GM23338 (cell line): ENCODE measurements at regions not wholly inside any gene's neighbourhood (a gene's known extent, or its start where the extent isn't known, plus 50 kb on each side); places are given as distances from the start of the nearest gene placed in this dataset.
"Not testable (repeated sequence)": the region's sequence is repeated elsewhere in the genome, so short reads cannot be mapped to it uniquely, and the experiment has no call there.

Experiments
- ATAC-seq: fragments of 200-7000 bp; cut with Tn5 transposase; 3 replicates; pipeline ENCODE4 v1.9.1; 2020
- DNase-seq: peaks from one replicate; pipeline ENCODE4 v3.0.0-alpha.2; 2015; ENCODE audit warnings: low spot score
- H2AFZ ChIP-seq: fragments of 200-600 bp; sonication (generic); 2 replicates; pipeline ENCODE4 v1.8.0; 2016; ENCODE audit warnings: antibody characterized with exemption, mild to moderate bottlenecking, moderate library complexity
- H3F3A ChIP-seq: fragments of 200-600 bp; sonication (generic); replicated peaks from 2 replicates; pipeline ENCODE4 v1.8.0; 2017; ENCODE audit warnings: antibody characterized with exemption, mixed run types, low read depth
- H3K27ac ChIP-seq: fragments of 200-600 bp; sonication (generic); 2 replicates; pipeline ENCODE4 v1.6.1; 2016; ENCODE audit warnings: low read depth
- H3K27me3 ChIP-seq: fragments of 200-600 bp; sonication (generic); 2 replicates; pipeline ENCODE4 v1.8.0; 2016; ENCODE audit warnings: mild to moderate bottlenecking, mixed run types, moderate library complexity; ENCODE audit not compliant: insufficient read depth
- H3K36me3 ChIP-seq: fragments of 200-600 bp; sonication (generic); 2 replicates; pipeline ENCODE4 v1.8.0; 2016; ENCODE audit warnings: mild to moderate bottlenecking; ENCODE audit not compliant: insufficient read depth
- H3K4me1 ChIP-seq: fragments of 200-600 bp; sonication (generic); 2 replicates; pipeline ENCODE4 v1.8.0; 2016; ENCODE audit warnings: mild to moderate bottlenecking, moderate library complexity; ENCODE audit not compliant: insufficient read depth
- H3K4me2 ChIP-seq: fragments of 200-600 bp; sonication (generic); 2 replicates; pipeline ENCODE4 v1.7.1; 2017; ENCODE audit warnings: mixed run types
- H3K4me3 ChIP-seq: fragments of 200-600 bp; sonication (generic); 2 replicates; pipeline ENCODE4 v1.6.1; 2016; ENCODE audit warnings: mixed run types
- H3K79me2 ChIP-seq: fragments of 200-600 bp; sonication (generic); replicated peaks from 2 replicates; pipeline ENCODE4 v1.8.0; 2017; ENCODE audit warnings: mild to moderate bottlenecking; ENCODE audit not compliant: insufficient read depth
- H3K9me2 ChIP-seq: fragments of 200-600 bp; sonication (generic); 2 replicates; pipeline ENCODE4 v1.8.0; 2017; ENCODE audit not compliant: insufficient read depth
- H4K20me1 ChIP-seq: fragments of 200-600 bp; sonication (generic); replicated peaks from 2 replicates; pipeline ENCODE4 v1.8.0; 2017; ENCODE audit warnings: mild to moderate bottlenecking; ENCODE audit not compliant: insufficient read depth
- H3K27ac Mint-ChIP-seq: 2 replicates; pipeline ENCODE4 v1.8.0; 2020; ENCODE audit warnings: inconsistent platforms, mild to moderate bottlenecking, moderate library complexity, mixed read lengths
- H3K27me3 Mint-ChIP-seq: 3 replicates; pipeline ENCODE4 v1.8.0; 2022; ENCODE audit warnings: low read depth, mild to moderate bottlenecking, moderate library complexity, mixed read lengths, inconsistent platforms; ENCODE audit not compliant: insufficient read depth, poor library complexity
- H3K36me3 Mint-ChIP-seq: 3 replicates; pipeline ENCODE4 v1.8.0; 2021; ENCODE audit warnings: low read depth, mild to moderate bottlenecking, inconsistent platforms, moderate library complexity, mixed read lengths
- H3K4me1 Mint-ChIP-seq: 3 replicates; pipeline ENCODE4 v1.8.0; 2020; ENCODE audit warnings: mild to moderate bottlenecking, inconsistent platforms, mixed read lengths
- H3K4me3 Mint-ChIP-seq: 3 replicates; pipeline ENCODE4 v1.8.0; 2021; ENCODE audit warnings: moderate library complexity, mild to moderate bottlenecking, inconsistent platforms, mixed read lengths
- H3K9me3 Mint-ChIP-seq: 3 replicates; pipeline ENCODE4 v1.8.0; 2020; ENCODE audit warnings: moderate library complexity, mild to moderate bottlenecking, inconsistent platforms, mixed read lengths
- CREB1 ChIP-seq: fragments of 250-450 bp; sonication (Bioruptor Pico); IDR thresholded peaks from 2 replicates; pipeline ENCODE4 v1.5.0; 2020; ENCODE audit warnings: low read depth, mild to moderate bottlenecking, moderate library complexity
- TF ChIP-seq, protein P1 (sequence below): fragments of 250-450 bp; sonication (Bioruptor Pico); IDR thresholded peaks from 2 replicates; pipeline ENCODE4 v1.5.0; 2020; ENCODE audit warnings: mild to moderate bottlenecking, moderate library complexity
- TF ChIP-seq, protein P2 (sequence below), 2 experiments: fragments of 200-600 bp in 1 of 2; sonication (generic) in 1 of 2; conservative IDR thresholded peaks; 2 replicates each; pipeline versions ENCODE4 v1.5.1 to v1.6.1; 2016 to 2017; ENCODE audit warnings: antibody characterized with exemption in 2 of 2, low read depth in 2 of 2, mild to moderate bottlenecking in 2 of 2, moderate library complexity in 1 of 2

DNA sequence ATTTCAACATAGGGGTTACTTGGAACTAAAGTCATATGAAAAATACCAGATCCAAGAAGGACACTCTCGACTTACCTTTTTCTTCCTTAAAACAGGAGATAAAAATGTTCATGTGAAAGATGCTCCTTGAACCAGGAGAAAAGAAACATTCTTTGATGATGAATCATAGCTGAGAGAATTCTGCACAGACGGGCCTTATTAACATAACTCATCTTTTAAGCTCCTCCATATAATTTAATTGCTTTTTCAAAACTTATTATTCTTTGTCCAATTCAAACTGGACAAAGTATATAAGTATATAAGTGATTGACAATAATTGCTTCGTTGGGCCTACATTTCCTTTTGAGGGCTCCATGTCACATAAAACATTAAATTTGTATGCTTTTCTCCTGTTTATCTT lies 945.2 kb upstream of the C9orf72 start (continued):
- TF ChIP-seq, protein P1, sequence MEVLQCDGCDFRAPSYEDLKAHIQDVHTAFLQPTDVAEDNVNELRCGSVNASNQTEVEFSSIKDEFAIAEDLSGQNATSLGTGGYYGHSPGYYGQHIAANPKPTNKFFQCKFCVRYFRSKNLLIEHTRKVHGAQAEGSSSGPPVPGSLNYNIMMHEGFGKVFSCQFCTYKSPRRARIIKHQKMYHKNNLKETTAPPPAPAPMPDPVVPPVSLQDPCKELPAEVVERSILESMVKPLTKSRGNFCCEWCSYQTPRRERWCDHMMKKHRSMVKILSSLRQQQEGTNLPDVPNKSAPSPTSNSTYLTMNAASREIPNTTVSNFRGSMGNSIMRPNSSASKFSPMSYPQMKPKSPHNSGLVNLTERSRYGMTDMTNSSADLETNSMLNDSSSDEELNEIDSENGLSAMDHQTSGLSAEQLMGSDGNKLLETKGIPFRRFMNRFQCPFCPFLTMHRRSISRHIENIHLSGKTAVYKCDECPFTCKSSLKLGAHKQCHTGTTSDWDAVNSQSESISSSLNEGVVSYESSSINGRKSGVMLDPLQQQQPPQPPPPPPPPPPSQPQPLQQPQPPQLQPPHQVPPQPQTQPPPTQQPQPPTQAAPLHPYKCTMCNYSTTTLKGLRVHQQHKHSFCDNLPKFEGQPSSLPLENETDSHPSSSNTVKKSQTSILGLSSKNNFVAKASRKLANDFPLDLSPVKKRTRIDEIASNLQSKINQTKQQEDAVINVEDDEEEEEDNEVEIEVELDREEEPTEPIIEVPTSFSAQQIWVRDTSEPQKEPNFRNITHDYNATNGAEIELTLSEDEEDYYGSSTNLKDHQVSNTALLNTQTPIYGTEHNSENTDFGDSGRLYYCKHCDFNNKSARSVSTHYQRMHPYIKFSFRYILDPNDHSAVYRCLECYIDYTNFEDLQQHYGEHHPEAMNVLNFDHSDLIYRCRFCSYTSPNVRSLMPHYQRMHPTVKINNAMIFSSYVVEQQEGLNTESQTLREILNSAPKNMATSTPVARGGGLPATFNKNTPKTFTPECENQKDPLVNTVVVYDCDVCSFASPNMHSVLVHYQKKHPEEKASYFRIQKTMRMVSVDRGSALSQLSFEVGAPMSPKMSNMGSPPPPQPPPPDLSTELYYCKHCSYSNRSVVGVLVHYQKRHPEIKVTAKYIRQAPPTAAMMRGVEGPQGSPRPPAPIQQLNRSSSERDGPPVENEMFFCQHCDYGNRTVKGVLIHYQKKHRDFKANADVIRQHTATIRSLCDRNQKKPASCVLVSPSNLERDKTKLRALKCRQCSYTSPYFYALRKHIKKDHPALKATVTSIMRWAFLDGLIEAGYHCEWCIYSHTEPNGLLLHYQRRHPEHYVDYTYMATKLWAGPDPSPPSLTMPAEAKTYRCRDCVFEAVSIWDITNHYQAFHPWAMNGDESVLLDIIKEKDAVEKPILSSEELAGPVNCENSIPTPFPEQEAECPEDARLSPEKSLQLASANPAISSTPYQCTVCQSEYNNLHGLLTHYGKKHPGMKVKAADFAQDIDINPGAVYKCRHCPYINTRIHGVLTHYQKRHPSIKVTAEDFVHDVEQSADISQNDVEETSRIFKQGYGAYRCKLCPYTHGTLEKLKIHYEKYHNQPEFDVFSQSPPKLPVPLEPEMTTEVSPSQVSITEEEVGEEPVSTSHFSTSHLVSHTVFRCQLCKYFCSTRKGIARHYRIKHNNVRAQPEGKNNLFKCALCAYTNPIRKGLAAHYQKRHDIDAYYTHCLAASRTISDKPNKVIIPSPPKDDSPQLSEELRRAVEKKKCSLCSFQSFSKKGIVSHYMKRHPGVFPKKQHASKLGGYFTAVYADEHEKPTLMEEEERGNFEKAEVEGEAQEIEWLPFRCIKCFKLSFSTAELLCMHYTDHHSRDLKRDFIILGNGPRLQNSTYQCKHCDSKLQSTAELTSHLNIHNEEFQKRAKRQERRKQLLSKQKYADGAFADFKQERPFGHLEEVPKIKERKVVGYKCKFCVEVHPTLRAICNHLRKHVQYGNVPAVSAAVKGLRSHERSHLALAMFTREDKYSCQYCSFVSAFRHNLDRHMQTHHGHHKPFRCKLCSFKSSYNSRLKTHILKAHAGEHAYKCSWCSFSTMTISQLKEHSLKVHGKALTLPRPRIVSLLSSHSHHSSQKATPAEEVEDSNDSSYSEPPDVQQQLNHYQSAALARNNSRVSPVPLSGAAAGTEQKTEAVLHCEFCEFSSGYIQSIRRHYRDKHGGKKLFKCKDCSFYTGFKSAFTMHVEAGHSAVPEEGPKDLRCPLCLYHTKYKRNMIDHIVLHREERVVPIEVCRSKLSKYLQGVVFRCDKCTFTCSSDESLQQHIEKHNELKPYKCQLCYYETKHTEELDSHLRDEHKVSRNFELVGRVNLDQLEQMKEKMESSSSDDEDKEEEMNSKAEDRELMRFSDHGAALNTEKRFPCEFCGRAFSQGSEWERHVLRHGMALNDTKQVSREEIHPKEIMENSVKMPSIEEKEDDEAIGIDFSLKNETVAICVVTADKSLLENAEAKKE (CRISPR knock-in tag), result no peak
- TF ChIP-seq, protein P2, sequence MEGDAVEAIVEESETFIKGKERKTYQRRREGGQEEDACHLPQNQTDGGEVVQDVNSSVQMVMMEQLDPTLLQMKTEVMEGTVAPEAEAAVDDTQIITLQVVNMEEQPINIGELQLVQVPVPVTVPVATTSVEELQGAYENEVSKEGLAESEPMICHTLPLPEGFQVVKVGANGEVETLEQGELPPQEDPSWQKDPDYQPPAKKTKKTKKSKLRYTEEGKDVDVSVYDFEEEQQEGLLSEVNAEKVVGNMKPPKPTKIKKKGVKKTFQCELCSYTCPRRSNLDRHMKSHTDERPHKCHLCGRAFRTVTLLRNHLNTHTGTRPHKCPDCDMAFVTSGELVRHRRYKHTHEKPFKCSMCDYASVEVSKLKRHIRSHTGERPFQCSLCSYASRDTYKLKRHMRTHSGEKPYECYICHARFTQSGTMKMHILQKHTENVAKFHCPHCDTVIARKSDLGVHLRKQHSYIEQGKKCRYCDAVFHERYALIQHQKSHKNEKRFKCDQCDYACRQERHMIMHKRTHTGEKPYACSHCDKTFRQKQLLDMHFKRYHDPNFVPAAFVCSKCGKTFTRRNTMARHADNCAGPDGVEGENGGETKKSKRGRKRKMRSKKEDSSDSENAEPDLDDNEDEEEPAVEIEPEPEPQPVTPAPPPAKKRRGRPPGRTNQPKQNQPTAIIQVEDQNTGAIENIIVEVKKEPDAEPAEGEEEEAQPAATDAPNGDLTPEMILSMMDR (conservative IDR thresholded peaks at IDR 0.05; ENCODE audit: low read depth in 2 of 2), result no peak
- no peak for TF ChIP-seq CREB1 (CRISPR knock-in tag)

DNA sequence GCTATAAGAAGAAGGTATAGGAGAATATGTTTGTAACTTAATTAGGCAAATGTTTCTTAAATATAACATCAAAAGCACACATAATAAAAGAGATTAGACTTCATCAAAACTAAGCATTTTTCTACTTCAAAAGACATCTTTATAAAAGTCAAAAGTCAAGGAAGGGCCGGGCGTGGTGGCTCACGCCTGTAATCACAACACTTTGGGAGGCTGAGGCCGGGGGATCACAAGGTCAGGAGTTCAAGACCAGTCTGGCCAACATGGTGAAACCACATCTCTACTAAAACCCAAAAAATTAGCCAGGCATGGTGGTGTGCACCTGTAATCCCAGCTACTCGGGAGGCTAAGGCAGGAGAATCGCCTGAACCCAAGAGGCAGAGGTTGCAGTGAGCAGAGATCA lies 951.0 kb upstream of the C9orf72 start:
- H3F3A ChIP-seq, H4K20me1 ChIP-seq, H3K4me2 ChIP-seq, H2AFZ ChIP-seq, H3K4me1 ChIP-seq, H3K4me1 Mint-ChIP-seq, H3K9me3 Mint-ChIP-seq, H3K4me3 ChIP-seq, H3K4me3 Mint-ChIP-seq, H3K27me3 ChIP-seq, H3K27ac Mint-ChIP-seq, H3K9me2 ChIP-seq, H3K79me2 ChIP-seq, H3K36me3 ChIP-seq, H3K36me3 Mint-ChIP-seq, DNase-seq, H3K27me3 Mint-ChIP-seq, ATAC-seq, H3K27ac ChIP-seq: not testable (repeated sequence)
